Liver (tissue), 3 donors: ENCODE measurements at regions not wholly inside any gene's neighbourhood (a gene's known extent, or its start where the extent isn't known, plus 50 kb on each side); places are given as distances from the start of the nearest gene placed in this dataset.

ENCODE experiments used
- ATF3 ChIP-seq: IDR thresholded peaks from 2 replicates; pipeline ENCODE4 v1.6.1; 2016; ENCODE audit warnings: antibody characterized with exemption
- MAX ChIP-seq: IDR thresholded peaks from 2 replicates; pipeline ENCODE4 v1.6.1; 2016; ENCODE audit warnings: antibody characterized with exemption
- RXRA ChIP-seq, 2 donors: IDR thresholded peaks; 2 replicates each; pipeline ENCODE4 v1.6.1; 2017 to 2018; ENCODE audit warnings: antibody characterized with exemption in 2 of 2, mild to moderate bottlenecking in 1 of 2
- TAF1 ChIP-seq: conservative IDR thresholded peaks from 2 replicates; pipeline ENCODE4 v1.6.1; 2016; ENCODE audit warnings: antibody characterized with exemption, mild to moderate bottlenecking
- TF ChIP-seq, protein P1 (sequence below): fragments of 150-350 bp; IDR thresholded peaks from 2 replicates; pipeline ENCODE4 v1.5.1; 2017; ENCODE audit warnings: improper control_type of control experiment, low read depth, low read length; ENCODE audit not compliant: missing input control
- donor health status: healthy.
- donor health status: healthy.

GRCh38 chr11:31955838-31956237 lies 135.0 kb upstream of the RCN1 start:
- TF ChIP-seq, protein P1, sequence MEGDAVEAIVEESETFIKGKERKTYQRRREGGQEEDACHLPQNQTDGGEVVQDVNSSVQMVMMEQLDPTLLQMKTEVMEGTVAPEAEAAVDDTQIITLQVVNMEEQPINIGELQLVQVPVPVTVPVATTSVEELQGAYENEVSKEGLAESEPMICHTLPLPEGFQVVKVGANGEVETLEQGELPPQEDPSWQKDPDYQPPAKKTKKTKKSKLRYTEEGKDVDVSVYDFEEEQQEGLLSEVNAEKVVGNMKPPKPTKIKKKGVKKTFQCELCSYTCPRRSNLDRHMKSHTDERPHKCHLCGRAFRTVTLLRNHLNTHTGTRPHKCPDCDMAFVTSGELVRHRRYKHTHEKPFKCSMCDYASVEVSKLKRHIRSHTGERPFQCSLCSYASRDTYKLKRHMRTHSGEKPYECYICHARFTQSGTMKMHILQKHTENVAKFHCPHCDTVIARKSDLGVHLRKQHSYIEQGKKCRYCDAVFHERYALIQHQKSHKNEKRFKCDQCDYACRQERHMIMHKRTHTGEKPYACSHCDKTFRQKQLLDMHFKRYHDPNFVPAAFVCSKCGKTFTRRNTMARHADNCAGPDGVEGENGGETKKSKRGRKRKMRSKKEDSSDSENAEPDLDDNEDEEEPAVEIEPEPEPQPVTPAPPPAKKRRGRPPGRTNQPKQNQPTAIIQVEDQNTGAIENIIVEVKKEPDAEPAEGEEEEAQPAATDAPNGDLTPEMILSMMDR: no peak
- TF ChIP-seq TAF1 (no peak), MAX (no peak), ATF3 (no peak), RXRA (IDR thresholded peaks at IDR 0.05) (no peak)
